Activated B cell treated with CpG ODN at 0.5 μM for 24 hours (primary cell): ENCODE measurements at regions not wholly inside any gene's neighbourhood (a gene's known extent, or its start where the extent isn't known, plus 50 kb on each side); places are given as distances from the start of the nearest gene placed in this dataset.

Source experiments
- ATAC-seq: fragments of 200-7000 bp; cut with Tn5 transposase; one replicate; pipeline ENCODE4 v1.10.0; 2021; ENCODE audit warnings: low read depth, mild to moderate bottlenecking, moderate library complexity
- CTCF ChIA-PET: fragments of 350-600 bp; sonication (Branson Sonifier 250); formaldehyde crosslinking; loops from one replicate; lab custom pipeline; 2021; ENCODE audit warnings: antibody characterized with exemption; lab: Charles Lee
- POLR2A ChIA-PET: fragments of 350-600 bp; sonication (Branson Sonifier 250); formaldehyde crosslinking; loops from one replicate; lab custom pipeline; 2021; ENCODE audit warnings: antibody characterized with exemption; lab: Charles Lee
- DNase-seq: peaks from one replicate; pipeline ENCODE4 v3.0.0; 2022
- H3K27ac Mint-ChIP-seq: one replicate; pipeline ENCODE4 v1.8.0; 2020; ENCODE audit warnings: mixed read lengths
- H3K27me3 Mint-ChIP-seq: one replicate; pipeline ENCODE4 v1.8.0; 2021; ENCODE audit warnings: mixed read lengths
- H3K36me3 Mint-ChIP-seq: one replicate; pipeline ENCODE4 v1.8.0; 2021; ENCODE audit warnings: low read depth, mixed read lengths
- H3K4me1 Mint-ChIP-seq: one replicate; pipeline ENCODE4 v1.8.0; 2021; ENCODE audit warnings: mixed read lengths
- H3K4me3 Mint-ChIP-seq: one replicate; pipeline ENCODE4 v1.8.0; 2020; ENCODE audit warnings: mild to moderate bottlenecking, mixed read lengths
- H3K9me3 Mint-ChIP-seq: one replicate; pipeline ENCODE4 v1.8.0; 2020; ENCODE audit warnings: mixed read lengths
- CTCF ChIP-seq: fragments of 200-600 bp; IDR thresholded peaks from one replicate; pipeline ENCODE4 v1.8.0; 2022; ENCODE audit warnings: antibody characterized with exemption, mild to moderate bottlenecking
- intact Hi-C: fragments of 100-400 bp; cut with micrococcal nuclease; formaldehyde crosslinking; loops from one replicate; pipeline ENCODE4 v1.15.1; 2024

- Mint-ChIP-seq H3K27me3 (no peaks in the 10 kb centered on the region), H3K9me3 (peaks cover 16% of the 10 kb centered on the region), H3K4me3 (no peak overlapping the region), H3K36me3 (no peaks in the 10 kb centered on the region), H3K4me1 (no peaks in the 10 kb centered on the region), H3K27ac (no peak overlapping the region)
- ATAC-seq (no peak), DNase-seq (no peak)
- POLR2A ChIA-PET, result no interaction called here
- intact Hi-C loops, result no loop called here
- no peak for TF ChIP-seq CTCF
- CTCF ChIA-PET, result no interaction called here
These were observed 1298.8 kb downstream of the TYW1 start for GRCh38 chr7:68295386-68295785.

- CTCF ChIA-PET, result no interaction called here
- H3K36me3 Mint-ChIP-seq, result no peaks in the 10 kb centered on the region
- ATAC-seq (no peak), DNase-seq (no peak)
- POLR2A ChIA-PET, result no interaction called here
- no peaks in the 10 kb centered on the region for H3K4me1 Mint-ChIP-seq
- H3K4me3 Mint-ChIP-seq, result no peak overlapping the region
- intact Hi-C loops, result no loop called here
- no peaks in the 10 kb centered on the region for H3K27me3 Mint-ChIP-seq
- H3K9me3 Mint-ChIP-seq, result peaks cover 7% of the 10 kb centered on the region
- H3K27ac Mint-ChIP-seq, result no peak overlapping the region
- TF ChIP-seq CTCF, result no peak
These were observed 1293.7 kb upstream of the AUTS2 start for GRCh38 chr7:68304536-68304935.

- Mint-ChIP-seq H3K4me1 (no peaks in the 10 kb centered on the region), H3K27ac (no peak overlapping the region), H3K4me3 (no peak overlapping the region), H3K36me3 (no peaks in the 10 kb centered on the region), H3K9me3 (peaks cover 5% of the 10 kb centered on the region), H3K27me3 (no peaks in the 10 kb centered on the region)
- POLR2A ChIA-PET, result no interaction called here
- no peak for ATAC-seq
- TF ChIP-seq CTCF, result no peak
- CTCF ChIA-PET, result no interaction called here
- intact Hi-C loops, result no loop called here
- no peak for DNase-seq
These were observed 1291.6 kb upstream of the AUTS2 start for GRCh38 chr7:68306692-68307107.

- no peaks in the 10 kb centered on the region for H3K36me3 Mint-ChIP-seq
- ATAC-seq (no peak), DNase-seq (no peak)
- ChIA-PET POLR2A (no interaction called here), CTCF (no interaction called here)
- TF ChIP-seq CTCF, result no peak
- H3K9me3 Mint-ChIP-seq, result peaks cover 5% of the 10 kb centered on the region
- no peak overlapping the region for H3K4me3 Mint-ChIP-seq
- H3K4me1 Mint-ChIP-seq, result no peaks in the 10 kb centered on the region
- intact Hi-C loops, result no loop called here
- no peak overlapping the region for H3K27ac Mint-ChIP-seq
- no peaks in the 10 kb centered on the region for H3K27me3 Mint-ChIP-seq
These were observed 1289.0 kb upstream of the AUTS2 start for GRCh38 chr7:68309271-68309670.

- H3K27ac Mint-ChIP-seq, result no peak overlapping the region
- ChIA-PET POLR2A (no interaction called here), CTCF (no interaction called here)
- no peak for ATAC-seq
- no peak for DNase-seq
- H3K4me1 Mint-ChIP-seq, result no peaks in the 10 kb centered on the region
- peaks cover 6% of the 10 kb centered on the region for H3K9me3 Mint-ChIP-seq
- intact Hi-C loops, result no loop called here
- TF ChIP-seq CTCF, result no peak
- no peaks in the 10 kb centered on the region for H3K27me3 Mint-ChIP-seq
- no peak overlapping the region for H3K4me3 Mint-ChIP-seq
- no peaks in the 10 kb centered on the region for H3K36me3 Mint-ChIP-seq
These were observed 1288.5 kb upstream of the AUTS2 start for GRCh38 chr7:68309806-68310205.
